ENCODE measurements at regions not wholly inside any gene's neighbourhood (a gene's known extent, or its start where the extent isn't known, plus 50 kb on each side); places are given as distances from the start of the nearest gene placed in this dataset.

GRCh38 chr6:169155481-169155880 is 98.2 kb downstream of the THBS2 start:
- intact Hi-C loops (cut with micrococcal nuclease) = no loop called here
- Mint-ChIP-seq H3K36me3 (no peaks in the 10 kb centered on the region), H3K27me3 (ENCODE audit: low read depth in 2 of 2) (peaks cover 10 to 17% of the 10 kb centered on the region in 2 donors), H3K4me1 (no peaks in the 10 kb centered on the region), H3K27ac (no peak overlapping the region), H3K9me3 (no peaks in the 10 kb centered on the region), H3K4me3 (no peak overlapping the region)
- H3K4me3 ChIP-seq (ENCODE audit: low read length) = no peak overlapping the region
- no peak overlapping the region for H3K27ac ChIP-seq (ENCODE audit: low read length)
- ATAC-seq (no peak), DNase-seq (no peak)
- no peaks in the 10 kb centered on the region for H3K9me3 ChIP-seq (ENCODE audit: control insufficient read depth, insufficient read depth, low read length)
- 87% methylated on average over 7 of the region's 7 CpGs for WGBS (ENCODE audit: insufficient coverage)
- TF ChIP-seq CTCF (IDR thresholded peaks at IDR 0.05) = no peak
- no peaks in the 10 kb centered on the region for H3K4me1 ChIP-seq (ENCODE audit: control insufficient read depth, insufficient read depth, low read length)
- H3K27me3 ChIP-seq (ENCODE audit: control insufficient read depth, insufficient read depth, low read length) = no peaks in the 10 kb centered on the region
- no peaks in the 10 kb centered on the region for H3K36me3 ChIP-seq (ENCODE audit: control insufficient read depth, insufficient read depth, low read length)

- DNase-seq = no peak
- peaks cover 4 to 5% of the 10 kb centered on the region in 2 donors for H3K9me3 Mint-ChIP-seq
- peaks cover 17 to 21% of the 10 kb centered on the region in 2 donors for H3K27me3 Mint-ChIP-seq (ENCODE audit: low read depth in 2 of 2)
- no peaks in the 10 kb centered on the region for H3K9me3 ChIP-seq (ENCODE audit: control insufficient read depth, insufficient read depth, low read length)
- no peaks in the 10 kb centered on the region for H3K4me1 ChIP-seq (ENCODE audit: control insufficient read depth, insufficient read depth, low read length)
- intact Hi-C loops (cut with micrococcal nuclease) = no loop called here
- ATAC-seq = no peak
- no peaks in the 10 kb centered on the region for H3K36me3 ChIP-seq (ENCODE audit: control insufficient read depth, insufficient read depth, low read length)
- no peak for TF ChIP-seq CTCF (IDR thresholded peaks at IDR 0.05)
- whole genome bisulfite sequencing (ENCODE audit: insufficient coverage) = 88% methylated on average over 3 of the region's 4 CpGs
- H3K4me3 ChIP-seq (ENCODE audit: low read length) = no peak overlapping the region
- no peaks in the 10 kb centered on the region for H3K27me3 ChIP-seq (ENCODE audit: control insufficient read depth, insufficient read depth, low read length)
- H3K27ac Mint-ChIP-seq = no peak overlapping the region
- no peak overlapping the region for H3K27ac ChIP-seq (ENCODE audit: low read length)
- H3K4me3 Mint-ChIP-seq = no peak overlapping the region
- H3K36me3 Mint-ChIP-seq = no peaks in the 10 kb centered on the region
- H3K4me1 Mint-ChIP-seq = no peaks in the 10 kb centered on the region
Measured at GRCh38 chr6:169153401-169153800, 100.2 kb downstream of the THBS2 start.

GRCh38 chr6:169146521-169146920 is 107.1 kb downstream of the THBS2 start:
- H3K9me3 ChIP-seq (ENCODE audit: control insufficient read depth, insufficient read depth, low read length) = no peaks in the 10 kb centered on the region
- intact Hi-C loops (cut with micrococcal nuclease) = no loop called here
- no peak for ATAC-seq
- no peak for DNase-seq
- H3K27ac ChIP-seq (ENCODE audit: low read length) = no peak overlapping the region
- Mint-ChIP-seq H3K4me1 (no peaks in the 10 kb centered on the region), H3K4me3 (no peak overlapping the region), H3K27me3 (ENCODE audit: low read depth in 2 of 2) (peaks cover 11 to 49% of the 10 kb centered on the region in 2 donors), H3K36me3 (no peaks in the 10 kb centered on the region), H3K27ac (no peak overlapping the region), H3K9me3 (peaks cover 4 to 5% of the 10 kb centered on the region in 2 donors)
- H3K36me3 ChIP-seq (ENCODE audit: control insufficient read depth, insufficient read depth, low read length) = no peaks in the 10 kb centered on the region
- 73% methylated on average over 2 of the region's 2 CpGs for WGBS (ENCODE audit: insufficient coverage)
- TF ChIP-seq CTCF (IDR thresholded peaks at IDR 0.05) = no peak
- H3K4me3 ChIP-seq (ENCODE audit: low read length) = no peak overlapping the region
- H3K27me3 ChIP-seq (ENCODE audit: control insufficient read depth, insufficient read depth, low read length) = no peaks in the 10 kb centered on the region
- no peaks in the 10 kb centered on the region for H3K4me1 ChIP-seq (ENCODE audit: control insufficient read depth, insufficient read depth, low read length)

GRCh38 chr6:169145991-169146501 is 107.6 kb downstream of the THBS2 start:
- Histone ChIP-seq H3K27me3 (ENCODE audit: control insufficient read depth, insufficient read depth, low read length) (no peaks in the 10 kb centered on the region), H3K4me3 (ENCODE audit: low read length) (no peak overlapping the region), H3K4me1 (ENCODE audit: control insufficient read depth, insufficient read depth, low read length) (no peaks in the 10 kb centered on the region), H3K36me3 (ENCODE audit: control insufficient read depth, insufficient read depth, low read length) (no peaks in the 10 kb centered on the region), H3K9me3 (ENCODE audit: control insufficient read depth, insufficient read depth, low read length) (no peaks in the 10 kb centered on the region), H3K27ac (ENCODE audit: low read length) (no peak overlapping the region)
- DNase-seq = no peak
- ATAC-seq = no peak
- TF ChIP-seq CTCF (IDR thresholded peaks at IDR 0.05) = no peak
- Mint-ChIP-seq H3K27ac (no peak overlapping the region), H3K4me1 (no peaks in the 10 kb centered on the region), H3K4me3 (no peak overlapping the region), H3K36me3 (no peaks in the 10 kb centered on the region), H3K27me3 (ENCODE audit: low read depth in 2 of 2) (peaks cover 8 to 44% of the 10 kb centered on the region in 2 donors), H3K9me3 (peaks cover 4 to 5% of the 10 kb centered on the region in 2 donors)
- intact Hi-C loops (cut with micrococcal nuclease) = no loop called here
- WGBS (ENCODE audit: insufficient coverage) = 91% methylated on average over 10 of the region's 10 CpGs

Measured in natural killer cell (primary cell).